ENCODE measurements at regions not wholly inside any gene's neighbourhood (a gene's known extent, or its start where the extent isn't known, plus 50 kb on each side); places are given as distances from the start of the nearest gene placed in this dataset.

DNA sequence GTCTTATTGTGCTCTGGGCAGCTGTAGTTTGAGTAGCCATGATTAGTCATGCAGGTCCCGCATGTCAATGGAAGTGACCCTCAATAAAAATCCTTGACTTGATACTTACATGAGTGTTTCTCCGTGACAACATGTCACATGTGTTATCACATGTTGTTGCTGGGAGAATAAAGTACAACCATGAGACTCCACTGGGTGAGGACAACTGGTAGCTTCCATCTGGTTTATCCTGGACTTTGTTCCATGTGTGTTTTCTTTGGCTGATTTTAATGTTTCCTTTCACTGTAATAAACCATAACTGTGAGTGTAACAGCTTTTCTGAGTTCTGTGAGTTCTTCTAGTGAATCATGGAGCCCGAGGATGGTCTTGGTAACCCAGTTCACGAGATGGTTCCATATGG lies 63.1 kb upstream of the NDN start:
- H3K9me3 ChIP-seq, result peaks cover 5% of the 10 kb centered on the region; the same call in 2 of the 3 replicates
- TF ChIP-seq MAX (IDR thresholded peaks at IDR 0.05) (no peak), MYC (IDR thresholded peaks at IDR 0.05; ENCODE audit: borderline replicate concordance, low read length) (no peak), RARB (CRISPR knock-in tag; IDR thresholded peaks at IDR 0.05) (no peak), PHF8 (IDR thresholded peaks at IDR 0.05; ENCODE audit: borderline replicate concordance, low read depth) (no peak), PBX3 (IDR thresholded peaks at IDR 0.05) (no peak), TFCP2L1 (CRISPR knock-in tag; IDR thresholded peaks at IDR 0.05) (no peak), CBX2 (IDR thresholded peaks at IDR 0.05; ENCODE audit: borderline replicate concordance, low read depth) (no peak), FOSB (CRISPR knock-in tag; IDR thresholded peaks at IDR 0.05) (no peak), MAZ (IDR thresholded peaks at IDR 0.05; ENCODE audit: borderline replicate concordance, low read depth, low read length) (no peak), ZC3H11A (IDR thresholded peaks at IDR 0.05) (no peak)
- TF ChIP-seq, protein P1, sequence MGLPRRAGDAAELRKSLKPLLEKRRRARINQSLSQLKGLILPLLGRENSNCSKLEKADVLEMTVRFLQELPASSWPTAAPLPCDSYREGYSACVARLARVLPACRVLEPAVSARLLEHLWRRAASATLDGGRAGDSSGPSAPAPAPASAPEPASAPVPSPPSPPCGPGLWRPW (IDR thresholded peaks at IDR 0.05), result no peak
- H3K4me2 ChIP-seq, result no peak overlapping the region
- no peak overlapping the region for H3K27ac ChIP-seq
- DNase-seq (ENCODE audit: low read depth in 1 of 2, low spot score in 1 of 2) (no peak), FAIRE-seq (no peak), ATAC-seq (no peak)
- H3K4me3 ChIP-seq, result no peak overlapping the region
- ChIA-PET POLR2A (no interaction called here), CTCF (no interaction called here)
- no peaks in the 10 kb centered on the region for H3K4me1 ChIP-seq
- 21% methylated on average over 4 of the region's 4 CpGs for WGBS (ENCODE audit: missing lambda C conversion rate)

- no peak for TF ChIP-seq MAZ (IDR thresholded peaks at IDR 0.05; ENCODE audit: borderline replicate concordance, low read depth, low read length)
- TF ChIP-seq CBX2 (IDR thresholded peaks at IDR 0.05; ENCODE audit: borderline replicate concordance, low read depth), result no peak
- TF ChIP-seq RFX5 (IDR thresholded peaks at IDR 0.05), result no peak
- no peak for TF ChIP-seq EP300 (IDR thresholded peaks at IDR 0.05)
- no peak for TF ChIP-seq GATA3 (IDR thresholded peaks at IDR 0.05; ENCODE audit: borderline replicate concordance)
- TF ChIP-seq ZFP36 (IDR thresholded peaks at IDR 0.05; ENCODE audit: borderline replicate concordance, partially characterized antibody), result no peak
- no peak for TF ChIP-seq NR3C1 (IDR thresholded peaks at IDR 0.05)
- TF ChIP-seq HEYL (CRISPR knock-in tag; IDR thresholded peaks at IDR 0.05), result no peak
- TF ChIP-seq ATOH8 (CRISPR knock-in tag; IDR thresholded peaks at IDR 0.05; ENCODE audit: low read depth), result no peak
- TF ChIP-seq HDAC2 (IDR thresholded peaks at IDR 0.05), result no peak
- no peak for TF ChIP-seq MYC (IDR thresholded peaks at IDR 0.05; ENCODE audit: borderline replicate concordance, low read length)
- TF ChIP-seq, protein P1 (IDR thresholded peaks at IDR 0.05), result no peak
- no peak for TF ChIP-seq ZNF302 (CRISPR knock-in tag; IDR thresholded peaks at IDR 0.05)
- no peak for TF ChIP-seq CHD4 (IDR thresholded peaks at IDR 0.05; ENCODE audit: borderline replicate concordance)
- no peak for FAIRE-seq
- Histone ChIP-seq H3K4me3 (no peak overlapping the region), H3K9me3 (peaks cover 11% of the 10 kb centered on the region; the same call in 2 of the 3 replicates), H3K4me2 (no peak overlapping the region), H3K27ac (no peak overlapping the region), H3K4me1 (no peaks in the 10 kb centered on the region)
- ChIA-PET CTCF (no interaction called here), POLR2A (no interaction called here)
- WGBS (ENCODE audit: missing lambda C conversion rate), result 24% methylated on average over 1 of the region's 1 CpG
- no peak for DNase-seq (ENCODE audit: low read depth in 1 of 2, low spot score in 1 of 2)
- ATAC-seq, result no peak
These were observed 63.7 kb upstream of the NDN start for GRCh38 chr15:23750776-23751175.

DNA sequence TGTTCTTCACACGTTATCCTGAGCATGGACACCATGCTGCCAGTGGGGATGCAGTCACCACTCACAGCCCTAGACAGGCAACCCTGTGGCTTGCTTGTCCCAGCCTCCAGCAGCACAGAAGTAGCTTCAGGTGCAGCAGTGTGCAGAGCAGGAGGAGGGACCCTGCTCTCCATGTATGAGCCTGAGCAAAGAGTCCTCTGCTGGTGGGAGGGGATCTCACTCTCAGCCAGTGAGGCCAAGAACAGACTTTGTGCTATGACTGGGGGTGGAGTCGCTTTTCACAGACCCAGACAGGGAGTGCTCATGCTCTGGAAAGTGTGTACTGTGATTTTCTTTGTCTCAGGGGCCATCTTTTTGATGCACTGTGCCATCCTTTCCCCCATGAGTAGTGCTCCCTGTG lies 66.1 kb upstream of the NDN start:
- ChIA-PET POLR2A (no interaction called here), CTCF (no interaction called here)
- no peak overlapping the region for H3K4me2 ChIP-seq
- TF ChIP-seq, protein P2, sequence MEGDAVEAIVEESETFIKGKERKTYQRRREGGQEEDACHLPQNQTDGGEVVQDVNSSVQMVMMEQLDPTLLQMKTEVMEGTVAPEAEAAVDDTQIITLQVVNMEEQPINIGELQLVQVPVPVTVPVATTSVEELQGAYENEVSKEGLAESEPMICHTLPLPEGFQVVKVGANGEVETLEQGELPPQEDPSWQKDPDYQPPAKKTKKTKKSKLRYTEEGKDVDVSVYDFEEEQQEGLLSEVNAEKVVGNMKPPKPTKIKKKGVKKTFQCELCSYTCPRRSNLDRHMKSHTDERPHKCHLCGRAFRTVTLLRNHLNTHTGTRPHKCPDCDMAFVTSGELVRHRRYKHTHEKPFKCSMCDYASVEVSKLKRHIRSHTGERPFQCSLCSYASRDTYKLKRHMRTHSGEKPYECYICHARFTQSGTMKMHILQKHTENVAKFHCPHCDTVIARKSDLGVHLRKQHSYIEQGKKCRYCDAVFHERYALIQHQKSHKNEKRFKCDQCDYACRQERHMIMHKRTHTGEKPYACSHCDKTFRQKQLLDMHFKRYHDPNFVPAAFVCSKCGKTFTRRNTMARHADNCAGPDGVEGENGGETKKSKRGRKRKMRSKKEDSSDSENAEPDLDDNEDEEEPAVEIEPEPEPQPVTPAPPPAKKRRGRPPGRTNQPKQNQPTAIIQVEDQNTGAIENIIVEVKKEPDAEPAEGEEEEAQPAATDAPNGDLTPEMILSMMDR (IDR thresholded peaks at IDR 0.05), result no peak
- TF ChIP-seq HOXB5 (CRISPR knock-in tag; IDR thresholded peaks at IDR 0.05), result no peak
- TF ChIP-seq, protein P1 (IDR thresholded peaks at IDR 0.05), result no peak
- no peak for TF ChIP-seq RCOR1 (IDR thresholded peaks at IDR 0.05; ENCODE audit: low read depth, low read length)
- no peak for TF ChIP-seq RARB (CRISPR knock-in tag; IDR thresholded peaks at IDR 0.05)
- TF ChIP-seq EP300 (IDR thresholded peaks at IDR 0.05), result no peak
- TF ChIP-seq EHF (CRISPR knock-in tag; IDR thresholded peaks at IDR 0.05), result no peak
- TF ChIP-seq REST (IDR thresholded peaks at IDR 0.05), result no peak
- DNase-seq (ENCODE audit: low read depth in 1 of 2, low spot score in 1 of 2), result no peak
- H3K27ac ChIP-seq, result no peak overlapping the region
- no peaks in the 10 kb centered on the region for H3K4me1 ChIP-seq
- WGBS (ENCODE audit: missing lambda C conversion rate), result 0% methylated on average over 2 of the region's 2 CpGs
- ATAC-seq, result no peak
- no peak for FAIRE-seq
- no peak overlapping the region for H3K4me3 ChIP-seq
- peaks cover 14% of the 10 kb centered on the region; the same call in 2 of the 3 replicates for H3K9me3 ChIP-seq
